ENCODE measurements at regions not wholly inside any gene's neighbourhood (a gene's known extent, or its start where the extent isn't known, plus 50 kb on each side); places are given as distances from the start of the nearest gene placed in this dataset.

GRCh38 chr13:112233256-112233655 is 142.9 kb upstream of the SPACA7 start:
- TF ChIP-seq, protein P1, sequence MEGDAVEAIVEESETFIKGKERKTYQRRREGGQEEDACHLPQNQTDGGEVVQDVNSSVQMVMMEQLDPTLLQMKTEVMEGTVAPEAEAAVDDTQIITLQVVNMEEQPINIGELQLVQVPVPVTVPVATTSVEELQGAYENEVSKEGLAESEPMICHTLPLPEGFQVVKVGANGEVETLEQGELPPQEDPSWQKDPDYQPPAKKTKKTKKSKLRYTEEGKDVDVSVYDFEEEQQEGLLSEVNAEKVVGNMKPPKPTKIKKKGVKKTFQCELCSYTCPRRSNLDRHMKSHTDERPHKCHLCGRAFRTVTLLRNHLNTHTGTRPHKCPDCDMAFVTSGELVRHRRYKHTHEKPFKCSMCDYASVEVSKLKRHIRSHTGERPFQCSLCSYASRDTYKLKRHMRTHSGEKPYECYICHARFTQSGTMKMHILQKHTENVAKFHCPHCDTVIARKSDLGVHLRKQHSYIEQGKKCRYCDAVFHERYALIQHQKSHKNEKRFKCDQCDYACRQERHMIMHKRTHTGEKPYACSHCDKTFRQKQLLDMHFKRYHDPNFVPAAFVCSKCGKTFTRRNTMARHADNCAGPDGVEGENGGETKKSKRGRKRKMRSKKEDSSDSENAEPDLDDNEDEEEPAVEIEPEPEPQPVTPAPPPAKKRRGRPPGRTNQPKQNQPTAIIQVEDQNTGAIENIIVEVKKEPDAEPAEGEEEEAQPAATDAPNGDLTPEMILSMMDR (conservative IDR thresholded peaks at IDR 0.05; ENCODE audit: low read depth), result no peak
- ChIA-PET POLR2A (ENCODE audit: low non-redundant PET) (no interaction called here), CTCF (no interaction called here)
- H3K27ac ChIP-seq, result no peak overlapping the region
- DNase-seq (ENCODE audit: low spot score), result no peak

GRCh38 chr13:112233716-112234115 is 142.4 kb upstream of the SPACA7 start:
- no peak for DNase-seq (ENCODE audit: low spot score)
- ChIA-PET CTCF (no interaction called here), POLR2A (ENCODE audit: low non-redundant PET) (no interaction called here)
- H3K27ac ChIP-seq, result no peak overlapping the region
- TF ChIP-seq, protein P1 (conservative IDR thresholded peaks at IDR 0.05; ENCODE audit: low read depth), result no peak

DNA sequence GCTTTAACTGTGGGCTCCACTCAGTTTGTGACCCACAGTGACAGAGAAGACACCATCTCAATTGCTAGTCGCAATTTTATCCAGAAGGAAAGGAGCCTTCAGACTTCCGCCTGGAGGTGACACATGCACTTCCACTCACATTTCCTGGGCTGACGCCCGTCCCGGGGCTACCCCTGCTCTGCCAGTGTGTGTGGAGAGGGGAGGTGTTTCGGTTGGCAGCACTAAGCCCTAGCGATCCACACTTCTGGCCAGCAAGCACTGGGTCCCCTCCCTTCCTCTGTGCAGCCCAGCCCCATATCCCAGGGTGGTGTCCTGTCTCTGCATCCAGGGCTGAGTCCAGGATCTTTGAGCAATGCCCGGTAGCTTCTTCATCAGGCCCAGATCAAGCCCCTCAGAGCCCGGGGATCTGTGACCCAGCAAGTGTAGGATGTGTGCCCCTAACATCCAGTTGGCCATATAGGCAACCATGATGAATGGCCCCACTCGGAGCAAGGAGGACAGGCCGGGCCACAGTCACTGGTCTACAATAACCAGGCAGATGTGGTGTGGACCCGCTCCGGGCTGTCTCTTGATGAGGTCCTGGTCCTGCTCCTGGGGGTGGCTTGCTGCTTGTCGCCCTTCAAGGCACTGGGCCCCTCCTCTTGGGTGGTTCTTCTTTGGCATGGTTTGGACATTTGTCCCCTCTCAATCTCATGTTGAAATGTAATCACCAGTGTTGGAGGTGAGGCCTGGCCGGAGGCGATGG is 141.9 kb upstream of the SPACA7 start:
- TF ChIP-seq, protein P1 (conservative IDR thresholded peaks at IDR 0.05; ENCODE audit: low read depth), result no peak
- DNase-seq (ENCODE audit: low spot score), result no peak
- POLR2A ChIA-PET (ENCODE audit: low non-redundant PET), result no interaction called here
- H3K27ac ChIP-seq, result no peak overlapping the region
- CTCF ChIA-PET, result no interaction called here

DNA sequence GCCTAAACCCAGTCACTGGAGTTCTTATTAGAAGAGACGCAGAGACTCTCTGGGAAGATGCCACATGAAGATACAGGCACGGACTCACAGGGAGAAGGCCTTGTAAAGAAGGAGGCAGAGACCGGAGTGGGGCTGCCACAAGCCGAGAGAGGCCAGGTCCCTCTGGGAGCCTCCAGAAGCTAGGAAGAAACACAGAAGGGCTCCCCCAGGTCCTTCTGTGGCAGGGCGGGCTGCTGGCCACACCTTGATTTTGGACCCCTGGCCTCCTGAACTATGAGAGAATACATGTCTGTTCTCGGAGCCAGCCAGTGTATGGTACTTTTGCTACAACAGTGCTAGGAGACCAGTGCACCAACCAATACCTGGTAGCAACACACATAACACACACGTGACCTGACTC is 140.1 kb upstream of the SPACA7 start:
- POLR2A ChIA-PET (ENCODE audit: low non-redundant PET), result no interaction called here
- H3K27ac ChIP-seq, result no peak overlapping the region
- DNase-seq (ENCODE audit: low spot score), result no peak
- CTCF ChIA-PET, result no interaction called here
- TF ChIP-seq, protein P1 (conservative IDR thresholded peaks at IDR 0.05; ENCODE audit: low read depth), result no peak

- POLR2A ChIA-PET (ENCODE audit: low non-redundant PET), result no interaction called here
- DNase-seq (ENCODE audit: low spot score), result no peak
- H3K27ac ChIP-seq, result no peak overlapping the region
- TF ChIP-seq, protein P1 (conservative IDR thresholded peaks at IDR 0.05; ENCODE audit: low read depth), result no peak
- CTCF ChIA-PET, result no interaction called here
Observed at GRCh38 chr13:112236539-112237197, 139.5 kb upstream of the SPACA7 start.

- H3K27ac ChIP-seq, result no peak overlapping the region
- ChIA-PET CTCF (no interaction called here), POLR2A (ENCODE audit: low non-redundant PET) (no interaction called here)
- DNase-seq (ENCODE audit: low spot score), result no peak
- TF ChIP-seq, protein P1 (conservative IDR thresholded peaks at IDR 0.05; ENCODE audit: low read depth), result no peak
Observed at GRCh38 chr13:112238436-112238995, 137.6 kb upstream of the SPACA7 start.

All from RWPE1 (cell line).